ENCODE measurements at regions not wholly inside any gene's neighbourhood (a gene's known extent, or its start where the extent isn't known, plus 50 kb on each side); places are given as distances from the start of the nearest gene placed in this dataset.
"Not testable (repeated sequence)": the region's sequence is repeated elsewhere in the genome, so short reads cannot be mapped to it uniquely, and the experiment has no call there.

- no peak for DNase-seq
Measured at GRCh38 chr3:30476368-30477084, 129.9 kb upstream of the TGFBR2 start.

DNA sequence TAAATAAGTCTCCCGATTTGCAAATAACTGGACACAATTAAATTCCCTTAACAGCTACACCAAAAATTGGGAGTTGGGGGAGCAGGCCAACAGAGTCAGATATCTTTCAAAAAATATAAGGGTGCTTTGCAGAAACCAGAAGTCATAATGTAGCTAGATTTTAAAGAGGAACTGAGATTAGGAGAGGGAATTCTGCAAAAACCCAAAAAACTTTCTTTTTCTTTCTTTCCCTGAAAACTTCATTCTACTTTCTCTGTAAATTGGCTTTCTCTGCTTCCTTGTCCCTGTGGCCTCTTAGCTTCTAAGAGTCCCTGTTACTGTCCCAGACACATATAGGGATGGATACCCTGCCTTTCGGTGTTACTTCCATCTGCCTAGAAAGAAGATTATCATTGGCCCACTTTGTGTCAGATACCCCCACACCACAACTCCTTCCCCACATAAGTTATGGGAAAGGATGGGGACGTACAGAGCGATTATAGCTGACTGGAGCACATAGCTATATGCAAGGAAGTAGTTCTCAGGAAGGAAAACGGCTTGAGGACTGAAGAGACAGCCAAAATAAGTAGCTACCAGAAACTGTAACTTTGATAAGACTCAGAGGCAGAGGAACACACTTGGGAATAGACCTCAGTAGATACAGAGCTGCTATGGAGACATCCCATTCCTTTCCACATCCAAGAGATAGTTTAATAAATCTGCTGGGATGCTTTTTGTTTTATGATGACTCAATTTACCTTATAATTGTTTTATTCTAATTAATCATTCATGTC lies 129.1 kb upstream of the TGFBR2 start:
- no peak for DNase-seq

- not testable (repeated sequence) for DNase-seq
Measured at GRCh38 chr3:30479737-30480136, 126.7 kb upstream of the TGFBR2 start.

DNA sequence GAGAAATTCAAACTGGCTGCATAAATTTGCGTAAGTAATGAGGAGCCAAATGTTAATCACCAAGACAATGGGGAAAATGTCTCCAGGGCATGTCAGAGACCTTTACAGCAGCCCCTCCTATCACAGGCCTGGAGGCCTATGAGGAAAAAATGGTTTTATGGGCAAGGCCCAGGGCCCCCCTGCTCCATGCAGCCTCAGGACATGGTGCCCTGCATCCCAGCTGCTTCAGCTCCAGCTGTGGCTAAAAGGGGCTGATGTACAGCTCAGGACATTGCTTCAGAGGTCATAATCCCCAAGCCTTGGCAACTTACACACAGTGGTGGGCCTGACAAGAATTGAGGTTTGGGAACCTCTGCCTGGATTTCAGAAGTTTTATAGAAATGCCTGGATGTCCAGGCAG lies 126.2 kb upstream of the TGFBR2 start:
- DNase-seq = not testable (repeated sequence)

DNA sequence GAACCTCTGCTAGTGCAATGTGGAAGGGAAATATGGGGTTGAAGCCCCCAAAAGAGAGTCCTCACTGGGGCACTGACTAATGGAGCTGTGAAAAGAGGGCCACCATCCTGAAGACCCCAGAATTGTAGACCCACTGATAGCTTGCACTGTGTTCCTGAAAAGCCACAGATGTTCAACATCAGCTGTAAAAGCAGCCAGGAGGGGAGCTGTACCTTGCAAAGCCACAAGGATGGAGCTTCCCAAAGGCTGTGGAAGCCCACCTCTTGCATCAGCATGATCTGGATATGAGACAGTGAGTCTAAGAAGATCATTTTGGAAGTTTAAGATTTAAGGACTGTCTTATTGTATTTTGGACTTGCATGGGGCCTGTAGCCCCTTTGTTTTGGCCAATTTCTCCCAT lies 125.8 kb upstream of the TGFBR2 start:
- DNase-seq = no peak

DNA sequence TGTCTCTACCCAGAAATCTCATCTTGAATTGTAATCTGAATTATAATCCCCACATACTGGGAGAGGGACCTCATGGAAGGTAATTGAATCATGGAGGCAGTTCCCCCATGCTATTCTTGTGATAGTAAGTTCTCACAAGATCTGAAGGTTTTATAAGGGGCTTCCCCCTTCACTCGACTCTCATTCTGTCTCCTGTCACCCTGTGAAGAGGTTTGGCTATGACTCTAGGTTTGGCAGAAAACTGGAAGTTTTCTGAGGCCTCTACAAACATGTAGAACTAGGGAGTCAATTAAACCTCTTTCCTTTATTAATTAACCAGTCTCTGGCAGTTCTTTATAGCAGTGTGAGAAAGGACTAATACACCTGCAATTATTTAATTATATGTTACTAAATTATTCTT lies 125.2 kb upstream of the TGFBR2 start:
- DNase-seq = no peak

- not testable (repeated sequence) for DNase-seq
Measured at GRCh38 chr3:30484229-30484628, 122.2 kb upstream of the TGFBR2 start.

DNA sequence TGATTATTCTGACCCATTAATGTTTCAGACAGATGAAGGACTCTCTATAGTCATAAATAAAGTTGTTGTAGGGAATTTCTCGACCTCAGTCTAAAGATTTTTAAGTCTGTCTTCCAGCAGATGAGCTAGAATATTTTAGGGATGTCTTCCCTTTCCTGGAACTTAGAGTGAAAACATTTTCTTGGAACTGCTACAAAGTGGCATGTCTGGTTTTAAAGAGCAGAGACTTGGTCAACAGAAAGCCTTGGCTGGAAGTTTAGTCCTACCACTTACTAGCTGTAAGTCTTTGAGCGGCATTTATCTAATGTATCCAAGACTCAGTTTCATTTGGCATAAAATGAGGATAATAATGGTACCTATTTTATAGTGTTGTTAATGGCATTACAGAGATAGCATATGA lies 120.0 kb upstream of the TGFBR2 start:
- DNase-seq = no peak

DNA sequence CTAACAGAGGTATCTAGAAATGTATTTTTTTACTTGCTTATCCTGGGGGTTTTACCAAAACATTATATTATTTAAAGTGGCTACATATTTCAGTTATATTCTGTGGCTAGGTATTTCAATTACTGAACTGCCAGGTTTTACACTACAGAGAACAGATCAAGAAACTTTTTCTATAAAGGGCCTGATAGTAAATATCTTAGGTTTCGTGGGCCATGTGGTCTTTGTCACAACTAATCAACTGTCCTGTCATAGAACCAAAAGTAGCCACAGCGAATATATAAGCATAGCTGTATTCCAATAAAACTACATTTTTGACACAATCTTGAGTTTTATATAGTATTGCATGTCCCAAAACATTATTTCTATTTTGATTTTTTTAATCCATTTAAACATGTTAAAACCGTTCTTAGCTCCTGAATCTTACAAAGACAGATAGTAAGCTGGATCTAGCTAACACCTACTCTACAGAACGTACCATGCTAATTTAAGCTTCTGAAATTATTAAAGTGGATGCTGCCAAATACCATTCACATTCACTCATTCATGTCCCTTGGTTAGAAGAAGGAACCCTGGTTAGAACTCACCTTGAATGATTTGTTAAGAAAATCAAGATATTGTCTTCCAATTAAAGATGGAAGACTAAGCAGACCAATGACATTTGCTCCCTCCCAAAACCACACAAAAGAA lies 118.2 kb upstream of the TGFBR2 start:
- no peak for DNase-seq

DNA sequence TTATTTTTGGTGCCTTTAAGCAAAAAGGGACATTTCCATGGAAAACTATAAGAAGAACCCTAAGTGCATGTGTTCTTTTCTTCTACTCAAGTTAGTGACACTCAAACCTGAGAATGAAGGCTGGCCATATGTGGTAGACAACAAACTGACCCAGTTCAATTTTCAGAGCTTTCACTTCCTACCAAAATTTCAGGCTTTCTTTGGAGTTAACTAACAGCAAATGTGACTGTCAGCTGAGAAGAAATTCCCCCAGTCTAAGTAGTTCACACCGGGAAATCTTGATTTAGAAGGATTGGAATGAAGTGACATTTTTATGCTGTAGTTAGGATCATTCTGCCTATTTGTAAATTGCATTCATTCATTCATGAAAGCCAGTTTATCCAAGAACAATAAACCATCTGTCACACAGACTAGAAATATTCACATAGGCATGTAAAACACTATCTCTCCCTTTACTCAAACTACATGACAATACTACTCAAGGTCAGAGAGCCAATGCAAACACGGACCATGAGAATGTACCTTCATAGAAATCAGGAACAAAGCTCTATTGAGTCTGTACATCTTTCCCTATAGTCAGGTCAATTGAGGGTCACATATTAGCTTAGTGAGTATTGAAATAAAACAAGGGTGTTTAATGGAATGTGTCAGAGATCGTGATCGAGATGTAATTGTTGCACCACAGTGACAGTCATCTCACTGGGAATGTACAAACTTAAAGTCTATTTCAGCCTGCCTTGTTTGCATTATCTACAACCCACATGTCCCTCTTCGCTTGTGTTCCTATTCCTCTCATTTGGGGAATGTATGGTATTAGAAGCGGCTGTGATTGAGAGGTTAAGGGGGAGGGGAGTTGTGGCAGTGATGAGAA lies 113.8 kb upstream of the TGFBR2 start:
- DNase-seq = no peak

DNA sequence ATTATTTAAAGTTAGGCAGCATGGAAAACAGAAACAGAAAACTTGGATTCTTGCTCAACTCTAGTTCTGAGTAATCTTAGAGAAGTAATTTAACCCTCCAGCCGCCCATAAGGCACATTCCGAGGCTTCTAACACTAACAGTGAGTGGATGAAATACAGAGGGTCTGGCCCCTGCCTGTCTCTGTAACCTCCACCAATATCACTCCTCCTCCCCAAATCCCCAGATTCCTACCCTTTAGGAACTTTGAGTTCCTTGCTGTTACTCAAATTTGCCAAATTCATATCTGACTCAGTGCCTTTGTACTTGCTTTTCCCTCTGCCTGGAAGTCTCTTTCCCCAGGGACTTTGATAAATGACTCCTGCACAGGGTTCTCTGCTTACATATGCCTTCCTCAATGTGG lies 112.5 kb upstream of the TGFBR2 start:
- DNase-seq = no peak

DNA sequence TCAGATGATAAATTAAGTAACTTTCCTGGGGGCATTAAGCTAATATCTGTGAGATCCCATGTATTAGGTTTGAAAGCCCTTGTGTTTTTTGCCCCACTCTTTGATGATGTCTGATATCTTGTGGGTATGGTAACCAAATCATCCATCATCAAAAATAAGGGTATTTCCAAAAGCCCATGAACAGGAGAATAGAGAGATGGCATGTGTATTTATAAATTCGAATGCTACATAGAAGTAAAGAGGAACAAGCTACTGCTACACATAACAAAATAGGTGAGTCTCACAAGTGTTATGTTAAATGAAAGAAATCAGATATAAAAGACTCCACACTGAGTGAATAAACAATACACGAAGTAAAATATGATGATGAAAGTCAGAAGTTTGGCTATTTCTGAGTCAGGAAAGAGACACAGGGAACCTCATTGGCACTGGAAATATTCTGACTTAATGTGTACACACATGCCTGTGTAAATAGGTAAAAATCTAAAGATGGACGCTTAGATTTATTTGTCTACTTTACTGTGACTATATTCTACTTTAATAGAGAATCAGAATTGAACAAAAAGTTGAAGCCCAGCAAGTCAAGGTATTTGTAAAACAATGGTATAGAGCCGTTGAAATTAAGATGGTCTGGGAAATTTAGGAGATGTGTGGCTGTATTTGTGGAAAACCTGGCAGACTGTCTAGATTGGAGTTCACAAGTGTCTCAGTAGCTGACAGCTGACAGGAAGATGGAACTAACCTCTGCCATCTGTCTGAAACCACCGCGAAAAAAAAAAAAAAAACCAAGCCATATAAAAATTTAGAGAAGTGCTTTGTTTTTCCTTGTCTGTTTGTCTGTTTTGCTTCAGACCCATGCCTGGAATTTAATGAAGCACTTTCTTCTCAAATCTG lies 111.0 kb upstream of the TGFBR2 start:
- DNase-seq = no peak

DNA sequence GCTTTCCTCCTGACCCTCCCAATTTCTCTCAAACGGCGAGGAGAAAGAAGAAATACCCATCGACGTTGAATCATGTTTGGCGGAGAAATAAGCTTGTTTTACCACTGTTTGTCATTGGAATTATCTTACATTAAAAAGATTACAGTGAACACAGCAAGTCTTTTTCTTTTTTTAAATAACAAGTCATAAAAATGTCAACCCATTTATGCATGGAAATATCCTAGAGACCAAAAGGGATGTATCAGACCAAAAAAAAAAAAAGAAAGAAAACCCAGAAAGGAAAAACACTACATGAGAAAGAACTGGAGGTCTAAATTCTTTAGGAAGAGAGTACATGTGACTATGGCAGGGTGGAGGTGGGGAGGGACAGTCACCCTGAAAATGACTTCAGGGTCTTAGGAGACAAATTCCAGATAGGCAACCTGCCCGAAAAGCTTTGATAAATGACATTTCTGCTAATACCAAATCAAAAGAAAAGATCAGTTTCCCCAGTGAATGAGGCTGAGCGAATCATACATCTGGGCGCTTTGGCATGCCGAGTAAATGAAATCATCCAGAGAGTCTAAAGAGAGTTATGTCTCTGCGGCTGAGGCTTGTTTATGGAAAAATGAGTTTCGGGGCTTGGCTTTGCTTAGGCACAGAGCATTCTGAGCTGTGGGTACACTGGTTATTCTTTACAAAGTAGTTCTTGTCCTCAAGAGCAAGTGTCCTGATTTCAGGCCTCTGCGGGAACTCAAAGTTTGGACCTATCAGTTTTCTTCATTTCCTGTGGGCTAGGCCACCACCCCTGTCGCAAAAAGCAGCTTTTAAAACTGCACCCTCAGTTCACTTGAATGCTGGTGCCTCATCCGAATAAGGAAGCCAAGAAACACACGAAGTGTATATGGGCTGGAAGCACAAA lies 110.1 kb upstream of the TGFBR2 start:
- DNase-seq = no peak

DNA sequence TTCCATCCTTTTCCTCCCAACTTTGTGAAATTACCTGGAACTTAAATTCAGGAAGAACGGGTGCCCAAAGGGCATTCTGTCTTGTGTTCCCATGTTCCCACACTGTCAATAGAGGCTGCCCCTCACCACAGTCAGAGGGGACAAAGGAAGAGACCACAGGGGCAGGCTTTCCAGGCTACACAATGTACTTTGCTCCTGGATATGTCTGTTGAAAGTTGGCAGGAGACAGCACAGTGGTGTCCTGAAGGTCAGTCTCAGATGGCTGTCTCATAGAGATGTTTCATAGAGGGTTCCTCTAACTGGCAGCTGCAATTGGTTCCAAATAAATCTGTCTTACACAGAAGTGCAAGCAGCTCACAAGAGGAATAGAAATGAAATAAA lies 107.8 kb upstream of the TGFBR2 start:
- no peak for DNase-seq

DNA sequence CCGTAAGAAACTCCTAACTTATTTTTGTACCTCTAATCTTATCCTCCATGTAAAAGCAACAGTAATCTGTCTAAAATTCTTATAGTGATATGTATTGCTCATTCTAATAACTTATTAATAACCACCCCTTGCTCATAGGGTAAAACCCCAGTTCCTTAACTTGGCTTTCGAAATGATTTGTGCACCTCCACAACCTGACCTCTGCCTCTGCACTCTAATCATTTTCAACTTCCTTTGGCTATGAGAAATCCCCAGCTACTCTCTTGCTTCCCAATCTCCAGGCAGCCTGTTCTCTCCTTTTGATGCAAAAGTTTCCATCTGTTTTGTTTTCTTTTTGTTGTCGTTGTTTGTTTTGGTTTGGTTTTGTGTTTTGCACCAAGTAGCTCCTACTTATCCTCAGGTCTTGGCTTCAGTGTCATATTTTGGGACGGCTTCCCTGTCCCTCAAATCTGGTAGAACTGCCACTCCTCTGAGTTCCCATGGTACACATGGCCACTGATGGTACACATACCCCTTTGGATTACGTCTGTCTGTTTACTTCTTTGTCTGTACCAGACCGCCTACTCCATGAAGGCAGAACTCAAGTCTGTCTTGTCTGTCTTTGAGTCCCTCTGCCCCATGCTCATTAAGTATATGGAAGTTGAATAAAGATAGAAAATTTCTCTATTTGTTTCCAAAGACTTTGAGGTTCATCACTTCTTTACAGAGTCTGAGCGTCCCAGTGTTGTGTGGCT lies 105.6 kb upstream of the TGFBR2 start:
- DNase-seq = no peak

DNA sequence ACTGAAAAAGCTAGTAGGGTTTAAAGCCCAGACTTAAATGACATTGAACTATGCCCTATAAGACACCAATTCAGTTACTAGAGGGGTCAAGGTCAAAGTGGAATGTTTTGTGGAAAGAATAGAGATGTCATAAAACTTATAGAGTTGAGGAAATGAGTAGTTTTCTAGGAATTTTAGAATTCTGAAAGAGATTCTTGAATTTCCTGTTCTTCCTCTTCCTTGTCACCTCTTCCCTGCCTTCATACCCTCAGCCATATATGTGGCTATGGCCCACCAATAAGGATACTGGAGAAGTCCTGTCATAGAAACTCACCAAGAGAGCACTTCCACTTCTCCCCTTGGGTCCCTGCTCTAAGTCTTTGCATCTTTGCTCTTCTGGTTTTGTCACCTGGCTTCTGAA lies 104.9 kb upstream of the TGFBR2 start:
- no peak for DNase-seq

DNA sequence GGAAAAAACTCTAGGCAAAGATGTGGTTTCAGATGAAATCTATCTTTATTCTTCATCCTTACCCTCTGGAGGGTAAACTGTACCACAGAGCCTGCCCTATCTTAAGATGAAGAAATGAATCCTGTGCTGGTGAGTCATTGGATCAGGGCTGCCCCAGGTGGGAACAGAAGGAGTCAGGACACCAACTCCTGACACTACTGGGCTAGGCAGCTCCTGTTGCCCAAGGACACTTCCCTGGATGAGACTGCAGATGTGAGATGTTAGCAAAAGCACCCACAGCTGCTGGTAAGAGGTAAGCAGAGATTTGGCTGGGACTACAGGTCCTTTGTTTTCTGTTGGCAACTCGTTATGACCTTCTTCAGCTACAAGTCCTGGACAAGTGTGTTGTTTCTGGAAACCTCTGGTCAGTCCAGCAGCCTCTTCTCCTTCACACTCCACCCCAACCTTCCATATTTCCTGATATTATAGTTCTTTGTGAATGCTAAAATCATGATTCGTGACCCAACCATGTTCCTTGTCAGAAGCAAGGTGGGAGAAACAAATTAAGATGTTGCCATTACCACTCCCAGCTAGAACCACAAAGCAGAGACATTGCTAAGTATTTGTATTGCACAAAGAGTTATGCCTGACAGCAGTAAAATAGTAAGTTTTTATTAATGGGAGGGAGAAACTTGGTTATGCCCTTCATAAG lies 104.2 kb upstream of the TGFBR2 start:
- DNase-seq = no peak

DNA sequence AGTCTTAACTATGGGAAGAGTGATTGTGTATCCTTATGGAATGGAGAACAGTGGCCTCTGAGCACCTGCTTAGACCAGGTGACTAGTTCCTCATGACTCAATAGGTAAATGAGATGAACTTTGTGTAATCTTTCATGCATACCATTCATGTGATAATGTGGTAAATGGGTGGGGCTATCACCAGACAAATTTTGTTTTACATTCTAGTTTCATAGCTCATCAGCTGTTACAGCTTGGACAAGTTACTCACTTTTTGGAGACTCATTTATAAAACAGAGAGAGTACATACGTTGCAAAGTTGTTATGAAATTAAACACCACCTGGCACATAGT lies 103.7 kb upstream of the TGFBR2 start:
- no peak for DNase-seq

DNA sequence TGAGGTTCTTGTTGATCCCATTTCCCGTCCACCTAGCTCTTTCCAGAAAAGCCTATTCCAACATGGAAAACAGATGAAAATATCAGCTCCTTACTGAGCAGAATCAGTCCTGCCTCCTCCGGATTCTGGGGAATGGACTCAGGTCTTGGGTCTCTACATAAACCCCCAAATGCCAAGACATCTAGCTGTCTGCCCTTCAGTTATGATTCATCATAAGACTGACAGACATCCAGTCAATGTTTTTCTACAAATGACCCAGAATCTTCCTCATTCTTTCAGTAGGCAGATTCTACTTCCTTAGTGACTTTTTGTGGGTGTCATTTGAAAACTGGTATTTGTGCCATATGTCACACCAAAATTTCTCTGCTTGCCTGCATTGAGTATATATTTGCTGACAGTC lies 103.0 kb upstream of the TGFBR2 start:
- no peak for DNase-seq

GRCh38 chr3:30504939-30505338 lies 101.5 kb upstream of the TGFBR2 start:
- DNase-seq = no peak
